GDM1 (cell line): ENCODE measurements at regions not wholly inside any gene's neighbourhood (a gene's known extent, or its start where the extent isn't known, plus 50 kb on each side); places are given as distances from the start of the nearest gene placed in this dataset.

Experiments used
- DNase-seq: peaks from one replicate; lab custom pipeline; 2025; lab: John Stamatoyannopoulos, UW

DNA sequence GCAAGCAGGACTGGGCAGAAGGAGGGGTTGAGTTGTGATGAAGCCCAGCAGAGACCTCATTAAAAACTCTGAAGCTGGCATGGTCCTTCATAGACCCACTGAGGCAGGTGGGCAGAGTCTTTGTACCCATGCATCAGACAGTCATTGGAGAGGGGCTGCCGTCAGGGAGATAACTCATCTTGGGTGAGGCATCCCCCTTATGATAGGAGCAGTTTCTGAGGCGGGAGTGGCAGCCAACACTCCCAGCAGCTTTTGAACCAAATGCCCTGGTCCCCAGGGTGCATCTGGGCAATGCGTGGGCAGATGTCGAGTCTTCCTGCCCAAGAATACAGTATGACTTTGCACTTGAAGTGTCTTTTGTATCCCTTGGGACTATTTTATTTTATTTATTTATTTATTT is 68.1 kb downstream of the HTR5A start:
- DNase-seq = no peak

DNA sequence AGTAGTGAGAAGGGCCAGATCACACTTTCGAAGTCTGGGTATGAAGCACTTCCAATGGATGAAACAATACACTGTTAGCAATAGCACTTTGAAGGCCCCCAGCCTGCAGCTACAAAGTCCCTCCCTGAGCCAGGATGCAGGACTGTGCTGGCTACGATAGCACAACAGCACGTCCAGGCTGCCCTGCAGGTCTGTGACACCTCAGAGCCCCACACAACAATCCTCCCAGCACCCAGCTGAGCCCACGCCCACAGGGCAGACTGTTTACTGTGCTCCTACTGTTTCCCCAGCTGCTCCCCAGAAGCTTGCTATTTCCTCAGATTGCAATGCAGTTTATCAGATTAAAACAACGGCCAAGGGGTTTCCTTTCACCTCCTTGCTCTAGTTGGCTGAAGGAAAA is 71.4 kb downstream of the HTR5A start:
- DNase-seq = no peak

DNA sequence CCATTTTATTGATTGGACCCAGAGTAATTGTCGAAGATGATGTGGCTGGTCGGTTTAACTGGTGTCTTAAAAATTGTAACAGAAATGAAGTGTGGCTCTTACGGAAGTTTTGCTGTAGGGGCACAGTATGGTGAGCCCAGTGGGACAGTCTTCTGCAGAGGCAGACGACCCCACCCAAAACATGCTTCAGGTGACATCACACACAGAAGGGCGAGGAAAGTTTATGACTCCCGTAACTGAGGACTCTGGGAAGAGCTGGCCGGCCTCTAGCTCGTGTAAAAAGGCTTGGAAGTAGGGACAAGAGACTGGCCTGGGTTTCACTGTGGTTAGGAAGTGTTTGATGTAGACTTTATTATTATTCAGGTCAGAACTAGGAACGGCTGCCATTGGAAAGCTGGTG is 73.3 kb downstream of the HTR5A start:
- no peak for DNase-seq

DNA sequence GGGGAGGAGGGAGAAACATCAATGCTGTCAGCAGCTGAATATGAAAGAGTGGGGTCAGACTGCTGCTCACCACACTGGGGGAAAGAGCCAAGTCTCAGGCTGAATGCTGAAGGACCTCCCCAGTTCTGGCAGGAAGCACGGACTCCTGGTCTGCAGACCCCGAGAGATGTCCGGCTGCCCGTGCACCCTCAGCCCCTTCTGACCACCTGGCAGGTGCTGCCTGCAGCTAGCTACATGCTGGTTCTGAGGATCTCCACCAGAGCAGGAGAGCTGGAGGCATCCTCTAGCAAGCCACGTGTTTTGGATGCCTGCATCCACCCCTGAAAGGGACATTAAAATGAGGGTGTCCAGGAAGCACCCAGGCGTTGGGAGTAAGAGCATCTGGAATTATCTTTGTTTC is 74.2 kb downstream of the HTR5A start:
- no peak for DNase-seq

DNA sequence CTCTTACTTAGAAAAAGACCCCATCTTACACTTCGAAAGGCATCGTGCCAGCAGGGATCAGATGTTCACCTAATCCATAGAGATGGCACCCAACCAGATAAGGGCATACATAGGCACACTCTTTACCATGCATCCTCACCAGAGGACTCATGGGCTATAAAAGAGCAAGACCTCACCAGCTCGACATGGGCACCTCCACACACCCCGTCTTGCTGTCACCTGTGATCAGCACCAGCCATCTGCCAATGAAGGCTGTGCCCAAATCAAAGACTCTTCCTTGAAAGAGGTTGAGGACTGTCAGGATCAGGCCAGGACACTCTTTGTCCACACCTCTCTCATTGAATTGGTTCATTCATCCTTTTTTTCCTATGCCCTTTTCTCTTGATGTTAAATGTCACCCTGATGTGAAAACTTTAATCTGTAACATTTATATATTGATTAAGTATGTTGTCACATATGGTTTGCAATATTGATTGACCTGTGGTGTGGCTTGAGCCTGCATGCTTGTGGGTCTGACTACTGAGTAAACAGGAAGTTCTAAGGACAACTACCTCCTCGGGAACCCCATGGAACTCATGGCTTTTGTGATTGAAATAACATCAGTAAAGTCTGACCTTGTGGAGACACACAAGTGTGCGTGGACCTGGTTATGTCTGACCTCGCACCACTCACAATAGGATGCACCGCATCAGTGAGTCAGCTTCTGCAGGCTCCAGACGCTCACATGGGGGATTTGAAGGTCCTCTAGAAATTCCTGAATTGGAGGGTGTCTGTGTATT is 75.5 kb downstream of the HTR5A start:
- DNase-seq = no peak

DNA sequence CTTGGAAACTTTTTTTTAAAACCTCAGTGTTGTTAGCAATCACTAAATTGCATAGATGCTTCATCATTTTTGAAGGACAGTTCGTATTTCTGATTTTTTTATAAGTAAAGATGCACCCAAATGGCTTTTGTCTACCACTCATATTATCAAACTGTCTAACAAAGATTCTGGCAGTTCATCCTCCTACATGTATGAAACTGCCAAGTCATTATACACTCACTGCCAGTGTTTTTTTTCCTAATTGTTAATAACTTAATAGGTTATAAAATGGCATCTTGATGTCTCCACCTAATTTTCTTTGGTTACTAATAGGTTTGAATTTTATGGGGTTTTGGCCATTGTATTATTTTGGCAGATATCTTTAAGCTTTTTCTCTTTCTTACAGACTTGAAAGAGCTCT is 77.0 kb downstream of the HTR5A start:
- DNase-seq = no peak

DNA sequence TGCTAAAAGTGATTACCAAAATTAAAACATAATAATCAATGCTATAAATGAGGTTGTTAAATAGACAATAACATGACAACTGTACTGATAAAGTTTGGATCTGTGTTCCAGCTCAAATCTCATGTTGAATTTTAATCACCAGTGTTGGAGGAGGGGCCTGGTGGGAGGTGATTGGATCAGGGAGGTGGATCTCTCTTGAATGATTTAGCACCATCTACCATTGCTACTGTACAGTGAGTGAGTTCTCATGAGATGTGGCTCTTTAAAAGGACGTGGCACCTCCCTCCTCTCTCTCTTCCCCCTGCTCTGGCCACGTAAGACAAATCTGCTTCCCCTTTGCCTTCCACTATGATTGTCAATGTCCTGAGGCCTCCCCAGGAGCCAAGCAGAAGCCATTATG is 77.5 kb downstream of the HTR5A start:
- DNase-seq = no peak

DNA sequence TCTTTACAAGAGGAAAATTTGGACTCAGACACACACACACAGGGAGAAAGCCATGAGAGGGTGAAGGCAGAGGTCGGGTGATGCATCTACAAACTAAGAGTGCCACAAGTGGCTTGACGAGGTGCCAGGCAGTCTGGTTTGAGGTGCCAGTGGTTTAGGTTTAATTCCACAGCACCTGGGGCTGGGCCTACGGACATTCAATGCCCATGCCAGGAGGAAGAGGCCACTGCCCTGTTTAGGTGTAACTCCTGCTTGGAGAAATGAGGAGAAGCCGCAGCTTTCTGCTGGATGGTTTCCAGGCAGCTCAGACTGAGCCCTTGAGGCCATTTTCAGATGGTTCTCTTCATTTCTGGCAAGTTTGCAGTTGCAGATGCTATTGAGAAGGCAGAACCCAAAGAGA is 83.6 kb downstream of the HTR5A start:
- no peak for DNase-seq

DNA sequence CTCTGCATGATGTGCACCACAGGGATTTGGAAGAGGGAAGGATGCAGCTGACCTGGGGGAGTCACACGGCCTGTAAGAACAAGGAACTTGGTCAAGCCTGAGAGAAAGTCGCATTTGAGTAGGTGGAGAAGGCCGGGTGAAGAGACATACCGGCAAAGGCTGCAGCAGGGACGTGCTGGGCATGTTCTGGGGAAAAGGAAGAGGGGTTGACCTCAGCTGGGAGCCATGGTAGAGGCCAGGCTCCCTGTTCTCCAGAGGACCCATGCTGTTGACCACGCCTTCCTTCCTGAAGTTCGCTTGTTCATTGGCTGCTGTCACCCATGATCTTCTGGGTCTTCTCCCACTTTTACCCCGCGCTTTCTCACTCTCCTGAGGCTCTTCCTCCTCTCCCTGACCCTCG is 84.5 kb downstream of the HTR5A start:
- no peak for DNase-seq

DNA sequence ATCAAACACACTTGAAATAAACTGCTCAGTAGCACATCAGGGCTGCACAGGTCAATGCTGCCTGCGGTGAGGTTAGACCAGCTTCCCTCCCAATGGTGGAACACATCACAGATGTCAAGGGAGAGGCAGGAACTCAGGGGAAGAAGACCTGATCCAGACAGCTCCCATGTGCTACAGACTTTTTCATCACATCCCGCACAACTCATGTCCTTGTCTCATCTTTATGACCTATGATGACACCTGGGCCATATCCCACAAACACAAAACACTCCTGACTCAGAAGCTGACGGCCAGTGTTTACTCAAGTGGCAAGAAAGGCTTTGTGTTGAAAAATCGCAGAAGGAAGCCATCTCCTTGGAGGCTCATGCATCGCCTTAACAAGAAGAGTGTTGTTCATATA is 91.6 kb downstream of the HTR5A start:
- no peak for DNase-seq

DNA sequence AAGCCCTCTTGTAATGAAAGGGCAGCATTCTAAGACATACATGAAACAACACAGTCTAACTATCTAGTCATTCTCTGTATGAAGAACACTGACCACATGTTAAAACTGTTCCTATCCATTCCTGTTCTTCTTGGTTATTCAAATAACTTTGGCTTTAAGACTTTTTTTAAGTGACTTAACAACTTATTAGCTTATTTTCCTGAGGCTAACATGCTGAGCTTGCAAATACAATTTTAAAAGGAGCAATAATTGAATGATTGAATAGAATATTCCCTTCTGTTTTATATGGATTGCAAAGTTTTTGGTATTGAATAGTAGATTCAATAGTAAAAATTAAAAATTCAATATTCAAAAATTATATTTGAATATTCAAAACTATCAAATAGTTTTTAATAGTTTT is 92.3 kb downstream of the HTR5A start:
- no peak for DNase-seq

DNA sequence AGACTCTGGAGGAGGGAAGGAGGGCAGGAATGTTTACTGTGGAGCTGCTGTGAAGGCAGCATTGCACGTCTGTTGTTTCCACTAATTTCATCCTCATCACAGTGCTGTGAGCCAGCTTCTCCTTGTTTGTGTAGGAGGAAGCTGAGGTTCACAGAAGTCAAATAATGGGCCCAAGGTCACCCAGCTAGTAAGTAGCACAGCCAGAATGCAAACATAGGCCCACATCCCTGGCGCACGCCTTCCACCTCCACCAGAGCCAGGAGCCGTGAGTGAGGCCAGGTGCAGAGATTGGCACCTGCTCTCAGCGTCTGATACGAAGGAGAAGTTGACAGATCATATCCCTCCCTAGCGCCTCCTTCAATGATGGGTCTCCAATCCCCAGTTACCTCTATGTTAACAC is 93.6 kb downstream of the HTR5A start:
- no peak for DNase-seq

DNA sequence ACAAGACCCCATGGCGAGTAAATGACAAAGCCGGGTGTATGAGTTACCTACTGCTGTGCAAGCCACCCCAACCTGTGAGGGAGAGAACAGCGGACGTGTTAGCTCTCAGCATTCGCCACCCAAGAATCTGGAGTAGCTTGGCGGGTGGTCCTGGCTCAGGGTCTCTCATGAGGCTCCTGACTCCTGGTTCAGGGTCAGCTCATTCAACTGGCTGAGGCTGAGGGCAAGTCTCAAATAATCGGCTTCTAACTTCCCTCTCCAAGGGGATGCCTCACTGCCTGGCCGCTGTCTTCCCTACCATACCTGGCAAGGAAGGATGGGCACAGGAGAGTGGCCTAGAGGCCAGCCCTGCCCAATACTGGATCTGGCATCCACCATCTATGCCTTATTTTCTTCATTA is 94.2 kb downstream of the HTR5A start:
- no peak for DNase-seq

DNA sequence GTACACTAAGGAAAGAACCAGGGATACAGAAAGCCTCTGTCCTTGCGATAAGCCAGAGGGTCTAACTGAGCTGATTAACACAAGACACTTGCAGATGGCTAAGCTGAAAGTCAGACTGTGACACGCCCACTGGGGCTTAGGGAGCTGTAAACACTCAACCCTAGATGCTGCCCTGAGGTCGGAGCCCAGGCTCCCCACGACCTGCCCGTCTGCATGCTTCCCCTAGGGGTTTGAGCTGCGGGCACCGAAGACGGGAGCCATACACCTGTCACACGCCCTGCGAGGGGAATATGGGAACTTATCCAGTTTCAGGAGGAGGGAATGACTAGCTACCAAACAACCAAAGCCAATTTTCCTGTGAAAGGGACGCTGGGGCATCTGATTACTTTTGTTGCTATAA is 96.0 kb downstream of the HTR5A start:
- no peak for DNase-seq

DNA sequence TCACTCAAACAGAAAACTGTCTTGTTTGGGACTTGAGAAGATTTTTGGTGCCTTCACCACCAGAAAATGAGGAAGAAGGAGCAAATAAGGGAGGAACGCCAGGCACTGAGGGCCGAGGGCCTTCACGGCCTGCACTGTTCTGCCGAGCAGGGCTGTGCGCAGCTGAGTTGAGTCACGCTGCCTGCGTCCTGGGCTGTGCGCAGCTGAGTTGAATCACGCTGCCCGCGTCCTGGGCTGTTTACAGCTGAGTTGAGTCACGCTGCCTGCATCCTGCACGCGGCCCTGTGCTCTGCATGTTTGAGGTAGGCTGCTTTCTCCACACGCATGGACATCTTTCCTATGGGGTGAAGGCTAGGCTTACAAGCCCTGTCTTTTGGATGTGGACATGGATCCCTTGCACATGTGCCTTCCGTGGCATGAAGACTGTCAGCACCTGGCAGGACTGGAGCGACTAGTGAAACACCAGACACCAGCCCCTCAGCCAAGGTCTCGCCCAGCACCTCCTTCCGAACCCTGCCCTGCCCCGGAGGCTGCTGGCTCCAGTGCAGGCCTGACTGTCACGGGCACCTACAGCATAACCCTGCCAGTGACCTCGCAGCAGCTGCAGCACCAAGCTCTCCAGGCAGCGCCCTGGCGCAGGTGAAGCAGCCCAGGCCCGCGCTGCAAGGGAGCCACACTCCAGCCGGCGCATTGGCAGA is 96.7 kb downstream of the HTR5A start:
- DNase-seq = no peak

DNA sequence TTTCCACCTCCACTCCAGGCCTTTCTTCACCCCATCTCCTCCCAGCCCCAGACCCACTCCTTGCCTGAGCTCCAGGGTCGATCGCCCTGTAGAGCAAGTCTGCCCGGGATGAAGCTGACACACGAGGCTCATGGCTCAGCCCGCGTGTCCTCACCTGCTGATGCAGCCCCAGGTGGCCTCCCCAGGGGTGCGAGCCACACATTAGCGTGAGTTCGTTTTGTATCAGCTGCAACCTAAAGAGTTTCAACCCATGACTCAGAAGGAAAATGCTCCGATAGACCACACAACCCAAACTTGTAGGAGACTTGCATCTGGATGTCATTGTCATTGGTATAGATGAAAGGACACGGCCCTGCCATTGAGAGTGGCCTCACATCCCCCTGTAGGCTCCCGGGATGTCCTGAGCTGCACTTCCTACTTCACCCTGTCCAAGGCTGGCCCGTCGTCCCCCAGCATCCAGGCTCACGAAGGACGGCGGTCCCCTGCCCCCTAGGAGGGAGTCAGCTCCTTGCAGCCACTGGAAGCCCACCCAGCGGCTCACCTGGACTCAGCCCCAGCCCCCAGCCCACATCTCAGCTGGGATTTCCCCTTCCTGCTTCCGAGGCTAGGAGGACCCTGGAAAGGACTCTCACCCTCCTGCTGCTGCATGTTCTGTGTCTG is 97.7 kb downstream of the HTR5A start:
- DNase-seq = no peak

DNA sequence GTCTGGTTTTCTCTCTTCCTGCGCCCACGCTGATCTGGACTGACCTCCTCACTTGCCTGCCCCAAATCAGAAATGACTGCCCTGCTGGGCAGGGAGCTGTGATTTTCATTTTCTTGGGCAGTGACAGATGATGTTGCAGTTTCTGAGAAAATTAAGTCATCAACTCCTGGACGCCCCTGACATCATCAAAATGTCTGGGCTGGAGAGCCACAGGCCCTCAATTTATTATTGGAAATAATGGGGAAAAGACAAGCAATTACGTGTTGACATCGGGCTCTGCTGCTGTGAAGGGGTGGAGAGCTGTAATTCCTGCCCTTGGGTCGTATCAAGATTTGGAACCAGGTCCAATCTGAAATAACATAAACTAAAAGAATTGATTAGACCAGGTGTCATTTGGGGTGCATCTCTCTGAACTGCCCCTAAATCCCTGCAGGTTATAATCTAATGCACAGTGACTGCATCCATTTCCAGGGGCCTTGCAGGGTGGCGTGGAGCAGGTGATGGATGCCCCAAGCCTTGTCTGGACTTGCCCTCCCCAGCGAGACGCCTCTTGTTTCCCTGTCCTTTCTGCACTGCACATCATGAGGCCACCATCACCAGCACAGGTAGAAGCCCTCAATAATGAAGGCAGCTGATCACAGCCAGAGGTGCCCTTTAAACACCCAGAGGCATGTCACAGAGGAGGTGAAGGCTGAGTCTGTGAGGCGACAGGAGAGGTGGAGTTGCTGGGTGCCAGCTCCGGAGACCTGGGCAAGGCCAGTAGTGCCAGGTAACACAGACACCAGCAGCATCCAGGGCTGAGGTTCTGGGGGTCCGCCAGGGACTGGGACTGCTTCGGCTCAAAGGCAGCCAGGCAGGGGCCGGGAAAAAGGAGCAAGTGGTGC is 98.7 kb downstream of the HTR5A start:
- no peak for DNase-seq

DNA sequence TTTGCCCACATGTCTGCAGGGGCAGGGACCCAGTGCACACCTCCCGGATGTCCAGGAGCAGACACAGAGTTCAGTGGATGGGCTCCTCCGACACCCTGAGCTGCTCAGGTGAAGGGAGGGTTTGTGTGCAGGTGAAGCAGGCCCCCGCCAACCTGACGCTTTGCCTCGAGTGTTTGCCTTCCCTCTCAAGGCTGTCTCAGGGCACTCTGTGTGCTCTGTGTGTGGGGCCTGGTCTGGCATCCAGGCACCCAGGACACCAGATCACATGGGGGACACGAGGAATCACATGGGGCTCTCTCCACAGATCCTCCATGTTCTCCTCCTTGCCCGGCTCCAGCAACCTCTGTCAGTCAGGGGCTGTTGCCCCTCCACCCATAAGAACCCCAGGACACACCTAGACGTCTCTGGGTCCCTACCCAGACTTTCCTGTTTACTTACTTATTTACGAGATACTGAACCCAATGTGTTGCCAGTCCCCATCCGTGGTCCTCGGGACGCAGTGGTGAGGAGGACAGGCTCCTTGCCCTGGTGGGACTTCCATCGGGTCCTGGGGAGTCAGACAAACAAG is 99.5 kb downstream of the HTR5A start:
- DNase-seq = no peak

DNA sequence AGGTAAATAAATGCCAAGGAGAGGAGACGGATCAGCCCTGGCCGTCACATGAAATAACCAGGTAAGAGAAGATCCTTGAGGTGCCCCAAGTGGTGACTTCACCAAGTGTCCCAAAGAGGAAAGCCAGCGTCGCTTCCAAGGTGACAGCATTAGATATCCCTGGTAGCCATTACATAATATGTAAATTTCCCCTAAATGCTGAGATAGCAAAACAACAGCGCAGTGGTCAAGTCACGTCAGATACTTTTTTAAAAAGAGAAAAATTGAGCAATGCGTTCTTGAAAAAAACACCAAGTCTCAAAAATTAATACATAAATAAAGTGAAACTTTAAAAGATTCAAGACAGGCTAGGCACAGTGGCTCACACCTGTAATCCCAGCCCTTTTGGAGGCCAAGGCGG is 100.2 kb downstream of the HTR5A start:
- no peak for DNase-seq

DNA sequence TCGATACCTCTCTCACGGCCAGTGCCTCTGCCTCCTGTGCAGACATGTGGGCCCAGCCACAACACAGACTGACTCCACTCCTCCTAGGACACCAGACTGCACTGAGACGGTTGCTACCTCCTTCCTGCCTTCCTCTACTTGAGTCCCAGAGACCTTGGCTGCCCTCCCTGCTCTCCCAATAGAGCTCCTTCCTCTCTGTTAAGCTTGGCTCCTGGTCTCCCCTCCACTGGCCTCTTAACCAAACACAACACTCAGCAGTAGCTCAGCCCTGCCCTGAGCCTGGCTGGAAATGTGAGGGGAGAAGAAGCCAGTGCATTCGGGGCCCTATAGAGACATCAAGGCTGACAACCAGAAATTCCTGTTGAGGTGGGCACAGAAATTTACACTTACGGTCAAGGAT is 102.0 kb downstream of the HTR5A start:
- DNase-seq = no peak

DNA sequence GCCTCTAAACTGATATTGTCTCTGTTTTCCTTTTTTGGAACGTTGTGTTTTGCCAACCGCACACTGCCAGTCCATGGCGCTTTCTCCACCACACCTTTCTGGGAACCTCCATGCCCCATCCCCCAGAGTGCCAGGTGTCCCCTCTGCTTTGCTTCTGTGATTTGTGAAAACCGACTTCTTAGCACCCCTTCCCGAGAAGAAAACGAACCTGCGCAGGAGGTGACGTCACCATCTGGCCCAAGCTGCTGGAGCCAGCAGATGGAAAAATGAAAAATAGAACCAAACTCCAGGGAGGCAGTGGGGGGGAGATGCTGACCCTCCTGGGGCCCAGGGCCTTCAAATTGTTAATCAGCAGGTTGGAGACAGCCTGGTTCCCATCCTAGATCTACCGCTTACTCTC is 103.8 kb downstream of the HTR5A start:
- no peak for DNase-seq

DNA sequence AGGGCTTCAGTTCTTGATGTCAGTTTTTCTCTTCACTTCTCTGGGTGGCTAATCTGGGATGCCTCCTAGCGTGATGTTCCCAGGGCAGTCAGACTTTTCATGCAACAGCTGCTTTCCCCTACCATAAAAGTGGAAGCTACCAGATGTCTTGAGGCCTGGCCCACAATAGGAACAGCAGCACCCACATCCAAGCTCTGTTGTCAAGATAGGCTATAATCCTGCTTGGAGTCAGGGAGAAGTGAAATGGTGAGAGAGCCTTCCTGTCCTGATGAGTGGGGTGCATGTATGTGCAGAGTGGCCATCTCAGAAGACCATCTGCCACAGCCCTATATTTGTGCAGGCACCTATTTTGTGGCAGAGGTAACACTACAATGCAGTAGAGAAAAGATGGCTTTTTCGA is 108.0 kb downstream of the HTR5A start:
- no peak for DNase-seq
